Posterior vena cava (tissue), 2 donors: ENCODE measurements at regions not wholly inside any gene's neighbourhood (a gene's known extent, or its start where the extent isn't known, plus 50 kb on each side); places are given as distances from the start of the nearest gene placed in this dataset.
"Not testable (repeated sequence)": the region's sequence is repeated elsewhere in the genome, so short reads cannot be mapped to it uniquely, and the experiment has no call there.

Source experiments
- DNase-seq: peaks from one replicate; pipeline ENCODE4 v3.0.0-alpha.2; 2020; ENCODE audit warnings: low spot score
- intact Hi-C, 2 donors: fragments of 100-400 bp; cut with DNase I; formaldehyde crosslinking; loops; one replicate each; pipeline versions ENCODE4 v1.14.1 to v1.14.2; 2022 to 2023
- donor health status: DM: yes; HTN: yes; CAD: no.
- donor health status: DM: yes; HTN: yes; CAD: no.

- DNase-seq: no peak
- intact Hi-C loops: no loop called here
These were observed 648.5 kb upstream of the PTBP2 start for GRCh38 chr1:96073100-96073499.

GRCh38 chr1:96074422-96074821 lies 647.2 kb upstream of the PTBP2 start:
- intact Hi-C loops: no loop called here
- no peak for DNase-seq

- DNase-seq: no peak
- intact Hi-C loops: no loop called here
These were observed 646.6 kb upstream of the PTBP2 start for GRCh38 chr1:96074876-96075577.

GRCh38 chr1:96075704-96076455 lies 645.7 kb upstream of the PTBP2 start:
- intact Hi-C loops: no loop called here
- DNase-seq: no peak

GRCh38 chr1:96076589-96076988 lies 645.0 kb upstream of the PTBP2 start:
- intact Hi-C loops: no loop called here
- DNase-seq: no peak

- DNase-seq: no peak
- intact Hi-C loops: no loop called here
These were observed 642.0 kb upstream of the PTBP2 start for GRCh38 chr1:96079581-96079980.

- intact Hi-C loops: no loop called here
- no peak for DNase-seq
These were observed 640.7 kb upstream of the PTBP2 start for GRCh38 chr1:96080925-96081324.

GRCh38 chr1:96087719-96088118 lies 633.9 kb upstream of the PTBP2 start:
- intact Hi-C loops: no loop called here
- no peak for DNase-seq

GRCh38 chr1:96090134-96090533 lies 631.5 kb upstream of the PTBP2 start:
- intact Hi-C loops: no loop called here
- DNase-seq: no peak

- no peak for DNase-seq
- intact Hi-C loops: no loop called here
These were observed 625.6 kb upstream of the PTBP2 start for GRCh38 chr1:96095849-96096612.

- DNase-seq: no peak
- intact Hi-C loops: no loop called here
These were observed 624.8 kb upstream of the PTBP2 start for GRCh38 chr1:96096613-96097321.

- no peak for DNase-seq
- intact Hi-C loops: no loop called here
These were observed 617.1 kb upstream of the PTBP2 start for GRCh38 chr1:96104506-96104905.

- no peak for DNase-seq
- intact Hi-C loops: no loop called here
These were observed 616.7 kb upstream of the PTBP2 start for GRCh38 chr1:96104906-96105305.

- DNase-seq: no peak
- intact Hi-C loops: no loop called here
These were observed 604.9 kb upstream of the PTBP2 start for GRCh38 chr1:96116731-96117130.

- intact Hi-C loops: no loop called here
- no peak for DNase-seq
These were observed 591.2 kb upstream of the PTBP2 start for GRCh38 chr1:96130432-96130831.

- intact Hi-C loops: no loop called here
- no peak for DNase-seq
These were observed 576.9 kb upstream of the PTBP2 start for GRCh38 chr1:96144636-96145035.

GRCh38 chr1:96145492-96145891 lies 576.1 kb upstream of the PTBP2 start:
- no peak for DNase-seq
- intact Hi-C loops: no loop called here

GRCh38 chr1:96152957-96153356 lies 568.6 kb upstream of the PTBP2 start:
- DNase-seq, intact Hi-C loops: not testable (repeated sequence)

GRCh38 chr1:96157101-96157500 lies 564.5 kb upstream of the PTBP2 start:
- no peak for DNase-seq
- intact Hi-C loops: no loop called here

- intact Hi-C loops: no loop called here
- no peak for DNase-seq
These were observed 562.2 kb upstream of the PTBP2 start for GRCh38 chr1:96159379-96159778.
